ENCODE measurements at regions not wholly inside any gene's neighbourhood (a gene's known extent, or its start where the extent isn't known, plus 50 kb on each side); places are given as distances from the start of the nearest gene placed in this dataset.

DNA sequence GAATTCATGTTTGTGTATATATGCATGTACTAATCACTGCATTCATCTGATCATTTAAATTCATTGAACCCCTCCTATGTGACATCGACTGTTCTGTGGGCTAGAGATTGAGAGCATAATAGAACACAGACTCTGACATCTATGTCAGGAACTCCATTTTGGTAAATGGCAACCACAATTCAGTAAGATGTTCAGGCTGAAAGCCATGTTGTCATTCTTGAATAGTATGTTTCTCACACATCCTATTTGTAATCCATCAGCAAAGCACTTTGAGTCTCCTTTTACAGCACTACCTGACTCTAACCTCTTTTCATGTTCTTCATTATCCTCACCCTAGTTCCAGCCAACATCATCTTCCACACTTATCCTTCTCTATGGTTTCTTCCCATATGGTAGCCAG, 413.8 kb upstream of the MEX3C start:
- Mint-ChIP-seq H3K4me3 (no peak overlapping the region), H3K4me1 (ENCODE audit: low read depth) (no peaks in the 10 kb centered on the region), H3K36me3 (ENCODE audit: insufficient read depth) (no peaks in the 10 kb centered on the region), H3K27me3 (ENCODE audit: low read depth) (peaks cover 15% of the 10 kb centered on the region), H3K9me3 (no peaks in the 10 kb centered on the region)
- DNase-seq (no peak), ATAC-seq (no peak)

DNA sequence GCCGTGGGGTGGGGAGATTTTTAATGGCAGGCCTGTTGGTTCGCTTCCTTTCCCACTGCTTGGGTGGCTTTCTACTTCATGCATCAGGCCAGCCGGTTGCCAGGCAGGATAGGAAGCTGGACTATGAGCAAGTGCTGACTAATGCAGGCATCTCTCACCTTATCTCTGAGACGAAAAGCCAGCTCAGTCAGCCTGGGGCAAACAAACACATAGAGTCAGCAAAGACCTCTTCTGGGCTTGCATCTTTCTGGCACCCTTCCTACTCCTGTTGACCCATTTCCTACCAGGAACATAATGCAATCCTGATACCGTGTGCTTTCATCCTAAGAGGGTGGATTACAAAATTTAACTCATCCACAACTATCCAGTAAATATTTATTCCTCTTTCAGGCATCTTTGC, 416.6 kb upstream of the MEX3C start:
- Mint-ChIP-seq H3K27me3 (ENCODE audit: low read depth) (peaks cover 10% of the 10 kb centered on the region), H3K4me3 (no peak overlapping the region), H3K36me3 (ENCODE audit: insufficient read depth) (no peaks in the 10 kb centered on the region), H3K9me3 (no peaks in the 10 kb centered on the region), H3K4me1 (ENCODE audit: low read depth) (no peaks in the 10 kb centered on the region)
- no peak for ATAC-seq
- no peak for DNase-seq

DNA sequence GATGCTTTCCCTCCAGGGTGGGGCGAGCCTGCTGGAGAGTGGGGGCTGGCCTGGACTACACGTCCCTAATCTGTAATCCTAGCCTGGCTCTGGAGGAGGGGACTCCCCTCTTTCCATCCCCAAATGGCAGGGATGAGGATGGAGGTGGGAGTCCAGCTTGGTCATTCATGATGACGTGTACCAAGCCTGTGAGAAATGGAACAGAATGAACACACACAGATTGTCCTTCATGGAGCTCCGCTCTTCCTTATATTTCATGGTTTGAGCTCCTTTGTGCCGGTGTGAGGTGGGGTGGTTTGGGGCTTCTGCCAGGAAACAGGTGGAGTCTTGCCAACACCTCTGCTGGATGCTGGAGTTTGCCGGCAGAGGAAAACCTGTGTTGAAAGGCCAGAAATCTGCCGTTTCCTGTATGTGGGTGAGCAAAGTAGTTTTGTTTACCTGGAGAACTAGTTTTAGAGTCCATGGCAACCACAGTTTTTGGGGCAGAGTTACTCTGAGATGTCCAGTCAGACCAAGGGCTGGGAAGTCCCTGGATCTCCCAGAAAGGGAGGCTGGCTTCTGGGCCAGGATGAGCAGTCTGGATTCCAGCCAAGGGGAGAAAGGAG, 417.6 kb upstream of the MEX3C start:
- DNase-seq = no peak
- Mint-ChIP-seq H3K4me3 (no peak overlapping the region), H3K4me1 (ENCODE audit: low read depth) (no peaks in the 10 kb centered on the region), H3K27me3 (ENCODE audit: low read depth) (peaks cover 12% of the 10 kb centered on the region), H3K36me3 (ENCODE audit: insufficient read depth) (no peaks in the 10 kb centered on the region), H3K9me3 (no peaks in the 10 kb centered on the region)
- no peak for ATAC-seq

DNA sequence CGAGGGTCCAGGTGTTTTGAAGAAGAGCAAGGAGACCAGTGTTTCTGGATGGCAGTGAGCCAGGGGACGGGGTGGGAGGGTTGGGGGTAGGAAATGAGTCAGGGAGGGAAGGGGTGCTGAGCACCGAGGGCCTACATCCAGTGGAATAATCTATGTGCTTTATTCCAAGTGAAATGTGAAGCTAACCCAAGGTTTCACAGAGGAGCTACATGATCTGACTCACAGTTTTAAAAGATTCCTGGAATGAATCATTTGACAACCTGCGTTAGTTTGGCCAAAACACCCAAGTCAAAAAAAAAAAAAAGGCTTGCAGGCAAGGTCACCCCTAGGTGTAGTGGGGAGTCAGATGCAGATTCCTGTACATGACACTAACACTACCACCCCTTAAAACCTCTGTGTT, 419.7 kb upstream of the MEX3C start:
- H3K4me3 Mint-ChIP-seq = no peak overlapping the region
- no peak for ATAC-seq
- H3K4me1 Mint-ChIP-seq (ENCODE audit: low read depth) = no peaks in the 10 kb centered on the region
- no peaks in the 10 kb centered on the region for H3K9me3 Mint-ChIP-seq
- no peak for DNase-seq
- no peaks in the 10 kb centered on the region for H3K36me3 Mint-ChIP-seq (ENCODE audit: insufficient read depth)
- H3K27me3 Mint-ChIP-seq (ENCODE audit: low read depth) = peaks cover 16% of the 10 kb centered on the region

DNA sequence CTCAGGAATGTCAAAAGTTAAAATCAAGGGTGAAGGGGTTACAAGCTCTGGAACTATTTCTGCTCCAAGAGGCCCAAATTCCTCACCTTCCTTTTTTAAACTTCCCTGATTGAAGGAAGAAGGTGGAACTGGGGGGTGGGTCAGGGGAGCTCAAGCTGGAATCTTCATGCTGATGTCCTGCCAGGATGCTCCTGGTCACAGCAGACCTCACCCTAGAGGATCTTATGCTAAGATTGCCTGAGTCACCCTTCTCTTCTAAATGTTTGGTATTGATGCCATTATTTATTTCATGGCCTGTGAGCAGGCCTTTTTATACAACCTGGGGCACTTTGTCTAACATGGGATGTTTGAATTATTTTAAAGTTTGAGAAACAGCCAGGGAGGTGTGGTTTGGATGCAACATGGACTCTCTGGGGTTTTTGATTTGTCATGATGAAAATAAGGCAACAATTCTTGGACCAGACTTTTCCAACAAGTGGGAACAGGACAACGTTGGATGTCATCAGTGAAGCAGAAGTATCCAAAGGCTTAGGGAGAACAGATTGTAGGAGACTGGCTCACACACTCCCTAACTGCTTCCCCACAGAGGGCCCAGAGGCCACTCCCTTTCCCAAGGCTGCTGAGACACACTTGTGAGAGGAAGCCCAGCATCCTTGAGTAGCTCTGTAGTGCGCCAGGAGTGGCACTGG, 420.2 kb upstream of the MEX3C start:
- Mint-ChIP-seq H3K36me3 (ENCODE audit: insufficient read depth) (no peaks in the 10 kb centered on the region), H3K27me3 (ENCODE audit: low read depth) (peaks cover 18% of the 10 kb centered on the region), H3K4me1 (ENCODE audit: low read depth) (no peaks in the 10 kb centered on the region), H3K4me3 (no peak overlapping the region), H3K9me3 (no peaks in the 10 kb centered on the region)
- no peak for ATAC-seq
- DNase-seq = no peak

DNA sequence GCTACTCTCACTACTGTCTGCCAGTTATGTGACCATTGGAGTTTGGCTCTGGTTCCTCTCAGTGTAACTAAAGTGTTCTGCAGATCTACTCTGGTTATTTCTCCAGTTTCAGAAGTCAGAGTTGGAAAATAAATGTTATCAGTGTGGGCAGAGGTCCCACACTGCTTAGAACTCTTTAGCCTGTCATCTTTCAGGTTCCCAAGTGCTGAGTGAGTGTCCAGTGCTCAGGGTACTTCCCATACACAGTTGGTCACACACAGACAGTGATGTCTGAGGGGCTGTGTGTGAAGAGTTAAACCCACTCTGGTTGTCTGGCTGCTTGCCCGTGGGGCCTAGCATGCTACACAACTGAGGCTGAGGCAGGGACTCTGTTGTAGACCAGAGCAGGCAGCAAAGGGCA, 421.8 kb upstream of the MEX3C start:
- Mint-ChIP-seq H3K4me1 (ENCODE audit: low read depth) (no peaks in the 10 kb centered on the region), H3K4me3 (no peak overlapping the region), H3K9me3 (no peaks in the 10 kb centered on the region), H3K36me3 (ENCODE audit: insufficient read depth) (no peaks in the 10 kb centered on the region), H3K27me3 (ENCODE audit: low read depth) (peaks cover 21% of the 10 kb centered on the region)
- ATAC-seq (no peak), DNase-seq (no peak)

DNA sequence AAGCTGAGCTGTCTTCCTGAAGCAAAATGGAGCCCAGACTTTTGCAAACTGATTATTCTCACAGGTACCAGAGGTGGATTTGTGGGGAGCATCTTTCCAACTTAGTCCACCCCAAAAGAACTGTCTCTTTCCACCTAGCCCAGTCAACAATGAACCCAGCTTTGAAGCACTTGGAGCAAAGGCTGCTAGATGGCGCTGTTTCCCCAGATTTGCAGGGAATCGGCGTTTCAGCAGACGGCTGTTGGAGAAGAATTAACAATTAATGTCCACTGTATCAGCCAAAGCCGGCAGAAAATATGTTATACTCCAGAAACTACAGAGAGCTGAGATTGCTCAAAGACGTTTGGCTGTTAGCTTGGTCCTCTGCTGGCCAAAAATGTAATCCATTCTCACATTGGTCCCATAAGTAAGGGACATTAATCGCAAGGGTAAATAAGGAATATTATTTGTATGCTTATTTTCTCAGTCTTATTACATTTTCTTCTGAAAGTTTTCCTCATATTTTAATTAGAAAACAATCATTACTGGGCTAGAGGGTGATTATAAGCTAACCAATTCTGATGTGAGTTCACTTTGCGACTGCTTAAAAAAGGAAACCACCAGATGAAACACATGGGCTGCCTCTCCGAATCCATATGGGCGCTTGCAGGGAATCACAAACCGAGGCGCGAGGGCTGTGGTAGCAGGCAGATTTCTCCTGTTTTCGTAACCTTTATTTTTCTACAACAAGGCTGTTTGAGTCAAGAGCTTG, 423.8 kb upstream of the MEX3C start:
- no peaks in the 10 kb centered on the region for H3K36me3 Mint-ChIP-seq (ENCODE audit: insufficient read depth)
- no peak overlapping the region for H3K4me3 Mint-ChIP-seq
- H3K9me3 Mint-ChIP-seq = no peaks in the 10 kb centered on the region
- no peak for DNase-seq
- no peak for ATAC-seq
- H3K4me1 Mint-ChIP-seq (ENCODE audit: low read depth) = no peaks in the 10 kb centered on the region
- peaks cover 17% of the 10 kb centered on the region for H3K27me3 Mint-ChIP-seq (ENCODE audit: low read depth)

DNA sequence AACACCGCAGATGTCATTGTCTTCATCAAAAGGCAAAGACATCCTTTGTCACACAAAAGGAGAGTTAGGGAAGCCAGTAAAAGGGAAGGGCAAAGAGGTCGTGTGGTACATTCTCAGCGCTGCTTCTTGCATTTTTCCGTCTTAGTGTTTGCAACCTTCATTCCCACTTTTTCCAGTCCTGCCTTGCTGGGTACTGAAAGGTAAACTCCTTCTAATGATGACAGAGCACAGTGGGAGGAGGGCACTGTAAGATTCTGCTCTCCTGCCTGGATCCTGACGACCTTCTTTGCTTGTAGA, 424.3 kb upstream of the MEX3C start:
- Mint-ChIP-seq H3K4me1 (ENCODE audit: low read depth) (no peaks in the 10 kb centered on the region), H3K9me3 (no peaks in the 10 kb centered on the region), H3K4me3 (no peak overlapping the region), H3K36me3 (ENCODE audit: insufficient read depth) (no peaks in the 10 kb centered on the region), H3K27me3 (ENCODE audit: low read depth) (peaks cover 17% of the 10 kb centered on the region)
- DNase-seq (no peak), ATAC-seq (no peak)

DNA sequence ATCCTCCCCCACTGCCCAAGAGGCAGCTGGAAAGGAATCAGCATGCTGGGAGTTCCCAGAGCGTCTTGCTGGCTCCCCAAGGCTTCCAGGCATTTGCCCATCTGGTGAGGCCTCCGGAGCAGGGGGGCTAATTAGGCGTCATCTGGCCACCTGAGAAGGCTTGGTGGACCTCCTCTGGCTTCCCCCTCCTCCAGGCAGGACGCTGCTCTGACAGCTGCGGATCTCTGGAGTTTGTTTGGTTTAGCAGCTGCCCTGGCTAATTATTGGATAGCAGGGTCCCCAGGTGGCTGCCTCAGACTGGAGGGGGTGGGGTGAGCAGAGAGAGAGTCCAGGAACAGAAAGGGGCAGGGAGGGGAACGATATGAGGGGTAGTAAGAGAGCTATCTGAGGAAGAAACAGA, 425.2 kb upstream of the MEX3C start:
- no peak for DNase-seq
- H3K9me3 Mint-ChIP-seq = no peaks in the 10 kb centered on the region
- ATAC-seq = no peak
- no peak overlapping the region for H3K4me3 Mint-ChIP-seq
- H3K36me3 Mint-ChIP-seq (ENCODE audit: insufficient read depth) = no peaks in the 10 kb centered on the region
- no peaks in the 10 kb centered on the region for H3K4me1 Mint-ChIP-seq (ENCODE audit: low read depth)
- peaks cover 17% of the 10 kb centered on the region for H3K27me3 Mint-ChIP-seq (ENCODE audit: low read depth)

DNA sequence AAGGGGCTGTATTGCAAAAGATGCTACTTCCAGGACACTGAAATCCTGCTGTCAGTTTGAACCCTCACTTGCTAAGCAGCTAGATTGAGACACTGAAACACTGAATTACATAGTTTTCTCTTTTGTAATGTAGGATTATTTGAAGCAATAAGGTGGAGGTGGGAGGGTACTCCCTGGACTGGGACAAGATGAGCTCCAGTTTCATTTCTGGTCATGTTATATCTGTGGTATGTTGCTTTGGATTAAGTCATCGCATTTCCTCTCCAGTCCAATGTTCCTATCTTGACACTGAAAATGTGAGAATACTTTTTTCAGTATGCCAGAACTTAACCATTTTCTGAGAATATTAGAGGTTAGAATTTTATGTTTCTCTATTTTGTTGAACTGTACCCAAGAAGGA, 426.2 kb upstream of the MEX3C start:
- H3K36me3 Mint-ChIP-seq (ENCODE audit: insufficient read depth) = no peaks in the 10 kb centered on the region

DNA sequence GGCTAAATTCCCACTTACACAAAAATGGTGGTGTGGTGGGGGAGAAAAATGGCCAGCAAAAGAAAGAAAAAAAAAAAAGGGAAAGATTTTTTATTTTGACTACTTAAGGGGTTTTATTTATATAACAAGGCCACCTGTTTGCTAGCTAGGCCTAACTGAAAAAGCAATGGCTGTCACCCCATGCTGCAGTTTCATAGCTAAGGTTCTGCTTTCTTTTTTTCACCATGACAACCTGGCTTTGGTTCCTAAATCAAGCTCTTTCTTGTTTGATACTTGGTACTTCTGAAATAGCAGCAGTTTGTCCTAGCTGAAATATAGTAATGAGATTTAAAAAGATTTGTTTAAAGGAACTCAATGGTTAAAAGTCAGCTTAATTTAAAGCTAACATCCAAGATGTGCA, 433.2 kb upstream of the MEX3C start:
- Mint-ChIP-seq H3K9me3 (peaks cover 2% of the 10 kb centered on the region), H3K36me3 (ENCODE audit: insufficient read depth) (no peaks in the 10 kb centered on the region), H3K27me3 (ENCODE audit: low read depth) (no peaks in the 10 kb centered on the region), H3K4me1 (ENCODE audit: low read depth) (no peaks in the 10 kb centered on the region), H3K4me3 (no peak overlapping the region)
- DNase-seq (no peak), ATAC-seq (no peak)

More for the DNA sequence above, 426.2 kb upstream of the MEX3C start:
- peaks cover 17% of the 10 kb centered on the region for H3K27me3 Mint-ChIP-seq (ENCODE audit: low read depth)
- H3K9me3 Mint-ChIP-seq = no peaks in the 10 kb centered on the region
- no peak for ATAC-seq
- no peak overlapping the region for H3K4me3 Mint-ChIP-seq
- DNase-seq = no peak
- H3K4me1 Mint-ChIP-seq (ENCODE audit: low read depth) = no peaks in the 10 kb centered on the region

DNA sequence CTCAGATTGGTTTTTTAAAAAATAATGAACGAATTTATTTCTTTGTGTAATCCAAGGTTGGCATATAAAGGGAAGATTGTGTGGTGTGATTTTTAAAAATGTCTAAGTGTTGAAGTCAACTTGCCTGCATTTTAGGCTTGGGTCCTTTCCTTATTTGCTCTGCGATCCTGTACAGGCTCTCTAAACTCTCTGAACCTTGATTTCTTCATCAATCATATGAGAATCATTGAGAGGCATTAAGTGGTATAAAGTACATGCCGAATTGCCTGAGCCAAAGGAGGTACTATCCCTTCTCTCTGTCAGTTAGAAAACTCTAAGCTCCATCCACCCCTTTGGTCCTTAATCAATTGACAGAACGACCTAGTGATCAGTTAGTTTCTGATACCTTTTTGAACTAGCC, 440.4 kb upstream of the MEX3C start:
- no peak for DNase-seq
- Mint-ChIP-seq H3K27me3 (ENCODE audit: low read depth) (no peaks in the 10 kb centered on the region), H3K36me3 (ENCODE audit: insufficient read depth) (no peaks in the 10 kb centered on the region), H3K4me3 (no peak overlapping the region), H3K9me3 (peaks cover 5% of the 10 kb centered on the region), H3K4me1 (ENCODE audit: low read depth) (no peaks in the 10 kb centered on the region)
- ATAC-seq = no peak

DNA sequence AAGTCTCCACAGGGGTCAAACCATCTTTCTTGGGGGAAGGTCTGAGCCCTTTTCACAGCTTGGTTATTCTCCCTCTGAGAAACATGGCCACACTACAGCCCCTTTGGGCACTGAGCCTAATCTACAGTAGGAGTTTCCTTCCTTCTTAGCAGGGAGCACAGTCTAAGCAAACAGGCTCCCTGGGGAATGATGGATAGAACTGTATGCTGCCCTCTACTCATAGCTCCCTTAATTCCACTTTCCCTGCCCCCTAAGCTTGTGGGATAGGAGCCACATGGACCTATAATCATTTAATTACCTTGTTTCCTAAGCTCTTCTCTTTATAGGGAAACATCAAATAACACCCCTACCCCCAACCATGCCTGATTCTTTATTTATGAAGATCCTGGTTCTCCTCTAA, 442.1 kb upstream of the MEX3C start:
- no peak overlapping the region for H3K4me3 Mint-ChIP-seq
- no peaks in the 10 kb centered on the region for H3K27me3 Mint-ChIP-seq (ENCODE audit: low read depth)
- ATAC-seq (no peak), DNase-seq (no peak)
- no peaks in the 10 kb centered on the region for H3K36me3 Mint-ChIP-seq (ENCODE audit: insufficient read depth)
- H3K9me3 Mint-ChIP-seq = peaks cover 5% of the 10 kb centered on the region
- no peaks in the 10 kb centered on the region for H3K4me1 Mint-ChIP-seq (ENCODE audit: low read depth)

DNA sequence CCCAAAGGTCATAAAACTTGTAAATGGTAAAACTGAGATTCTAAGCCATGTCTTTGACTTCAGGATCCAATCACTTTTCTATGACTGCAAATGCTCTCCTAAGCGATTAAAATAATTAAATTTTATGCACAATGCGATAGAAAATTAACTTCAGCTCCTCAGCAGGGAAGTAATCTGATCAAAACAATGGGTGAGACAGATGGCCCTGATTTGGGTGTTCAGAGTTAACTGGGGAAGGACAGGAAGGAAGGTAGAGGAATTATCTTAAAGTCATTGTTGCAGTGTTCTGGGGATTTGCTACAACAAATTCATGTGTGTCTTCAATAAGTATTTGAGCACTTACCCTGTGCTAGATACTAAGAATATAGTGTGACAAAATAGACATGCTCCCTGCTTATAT, 446.0 kb upstream of the MEX3C start:
- ATAC-seq (no peak), DNase-seq (no peak)
- Mint-ChIP-seq H3K27me3 (ENCODE audit: low read depth) (no peaks in the 10 kb centered on the region), H3K4me1 (ENCODE audit: low read depth) (no peaks in the 10 kb centered on the region), H3K4me3 (no peak overlapping the region), H3K36me3 (ENCODE audit: insufficient read depth) (no peaks in the 10 kb centered on the region), H3K9me3 (no peaks in the 10 kb centered on the region)

DNA sequence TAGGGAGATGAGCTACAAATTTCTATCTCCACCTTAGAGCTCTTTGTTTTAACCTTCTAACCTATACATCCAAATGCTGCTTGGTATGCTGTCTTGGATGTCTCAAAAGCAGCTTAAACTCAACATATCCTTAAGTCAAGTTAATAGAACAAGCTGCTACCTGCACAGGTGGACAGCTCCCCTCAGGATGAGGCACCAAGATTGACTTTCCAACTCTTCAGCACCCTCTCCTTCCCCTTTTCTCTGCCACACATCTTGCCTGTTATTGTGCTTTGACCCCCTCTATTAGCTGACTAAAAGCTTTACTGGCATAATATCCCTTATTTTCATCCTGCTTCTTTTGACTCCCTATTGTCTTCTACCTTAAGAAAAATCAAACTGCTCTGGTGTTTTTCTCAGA, 448.1 kb upstream of the MEX3C start:
- no peak for DNase-seq
- no peaks in the 10 kb centered on the region for H3K36me3 Mint-ChIP-seq (ENCODE audit: insufficient read depth)

More for the DNA sequence above, 448.1 kb upstream of the MEX3C start:
- no peak overlapping the region for H3K4me3 Mint-ChIP-seq
- H3K9me3 Mint-ChIP-seq = no peaks in the 10 kb centered on the region
- H3K27me3 Mint-ChIP-seq (ENCODE audit: low read depth) = no peaks in the 10 kb centered on the region
- no peak for ATAC-seq
- H3K4me1 Mint-ChIP-seq (ENCODE audit: low read depth) = no peaks in the 10 kb centered on the region

All from activated T-cell treated with anti-CD3 and anti-CD28 coated beads, Interleukin-2, amount 50 U/mL, for 4 hours (primary cell).